Endothelial cell (in vitro differentiated cells): ENCODE measurements at regions not wholly inside any gene's neighbourhood (a gene's known extent, or its start where the extent isn't known, plus 50 kb on each side); places are given as distances from the start of the nearest gene placed in this dataset.

Source experiments
- DNase-seq: peaks from one replicate; pipeline ENCODE4 v3.0.0; 2021; ENCODE audit warnings: low spot score
- H3K27ac Mint-ChIP-seq: one replicate; pipeline ENCODE4 v1.8.0; 2021; ENCODE audit warnings: mixed read lengths, inconsistent platforms; ENCODE audit not compliant: unreplicated experiment
- H3K27me3 Mint-ChIP-seq: one replicate; pipeline ENCODE4 v1.8.0; 2021; ENCODE audit warnings: mild to moderate bottlenecking, moderate library complexity, mixed read lengths, inconsistent platforms; ENCODE audit not compliant: unreplicated experiment
- H3K36me3 Mint-ChIP-seq: one replicate; pipeline ENCODE4 v1.8.0; 2021; ENCODE audit warnings: mild to moderate bottlenecking, low read depth, mixed read lengths, inconsistent platforms; ENCODE audit not compliant: unreplicated experiment
- H3K4me1 Mint-ChIP-seq: one replicate; pipeline ENCODE4 v1.8.0; 2021; ENCODE audit warnings: mild to moderate bottlenecking, mixed read lengths, inconsistent platforms; ENCODE audit not compliant: unreplicated experiment
- H3K4me3 Mint-ChIP-seq: one replicate; pipeline ENCODE4 v1.8.0; 2021; ENCODE audit warnings: mild to moderate bottlenecking, mixed read lengths, inconsistent platforms; ENCODE audit not compliant: unreplicated experiment
- H3K9me3 Mint-ChIP-seq: one replicate; pipeline ENCODE4 v1.8.0; 2021; ENCODE audit warnings: mixed read lengths, inconsistent platforms; ENCODE audit not compliant: unreplicated experiment
- TF ChIP-seq, protein P1 (sequence below): fragments of 200-600 bp; sonication (generic); IDR thresholded peaks from one replicate; pipeline ENCODE4 v1.5.0; 2021; ENCODE audit warnings: antibody characterized with exemption; ENCODE audit not compliant: unreplicated experiment

- Mint-ChIP-seq H3K27ac (no peak overlapping the region), H3K27me3 (no peaks in the 10 kb centered on the region), H3K4me1 (peaks cover 2% of the 10 kb centered on the region), H3K36me3 (no peaks in the 10 kb centered on the region), H3K9me3 (peaks cover 8% of the 10 kb centered on the region), H3K4me3 (no peak overlapping the region)
- TF ChIP-seq, protein P1, sequence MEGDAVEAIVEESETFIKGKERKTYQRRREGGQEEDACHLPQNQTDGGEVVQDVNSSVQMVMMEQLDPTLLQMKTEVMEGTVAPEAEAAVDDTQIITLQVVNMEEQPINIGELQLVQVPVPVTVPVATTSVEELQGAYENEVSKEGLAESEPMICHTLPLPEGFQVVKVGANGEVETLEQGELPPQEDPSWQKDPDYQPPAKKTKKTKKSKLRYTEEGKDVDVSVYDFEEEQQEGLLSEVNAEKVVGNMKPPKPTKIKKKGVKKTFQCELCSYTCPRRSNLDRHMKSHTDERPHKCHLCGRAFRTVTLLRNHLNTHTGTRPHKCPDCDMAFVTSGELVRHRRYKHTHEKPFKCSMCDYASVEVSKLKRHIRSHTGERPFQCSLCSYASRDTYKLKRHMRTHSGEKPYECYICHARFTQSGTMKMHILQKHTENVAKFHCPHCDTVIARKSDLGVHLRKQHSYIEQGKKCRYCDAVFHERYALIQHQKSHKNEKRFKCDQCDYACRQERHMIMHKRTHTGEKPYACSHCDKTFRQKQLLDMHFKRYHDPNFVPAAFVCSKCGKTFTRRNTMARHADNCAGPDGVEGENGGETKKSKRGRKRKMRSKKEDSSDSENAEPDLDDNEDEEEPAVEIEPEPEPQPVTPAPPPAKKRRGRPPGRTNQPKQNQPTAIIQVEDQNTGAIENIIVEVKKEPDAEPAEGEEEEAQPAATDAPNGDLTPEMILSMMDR = no peak
- no peak for DNase-seq
These were observed 279.3 kb upstream of the KLF12 start for GRCh38 chr13:74413482-74413881.

DNA sequence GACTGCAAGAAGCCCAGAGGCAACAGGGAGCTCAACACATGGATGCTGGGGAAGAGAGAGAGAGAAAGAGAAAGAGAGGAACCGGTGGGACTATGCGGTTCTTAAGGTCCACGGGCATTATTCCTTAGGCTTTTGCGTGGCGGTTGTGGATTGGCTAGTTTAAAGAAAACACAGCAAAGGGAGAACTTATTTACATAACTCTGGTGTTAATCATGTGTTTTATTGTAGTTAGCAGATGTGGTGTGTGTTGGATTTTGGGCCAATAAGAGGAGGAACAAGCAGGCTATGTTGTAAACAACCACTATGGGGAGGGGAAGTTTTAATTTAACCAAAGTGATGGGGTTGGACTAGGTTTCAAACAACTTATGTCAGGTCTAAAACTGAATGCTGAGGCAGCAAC lies 275.3 kb upstream of the KLF12 start:
- Mint-ChIP-seq H3K4me3 (no peak overlapping the region), H3K36me3 (no peaks in the 10 kb centered on the region), H3K27me3 (no peaks in the 10 kb centered on the region), H3K27ac (no peak overlapping the region), H3K9me3 (no peaks in the 10 kb centered on the region), H3K4me1 (no peaks in the 10 kb centered on the region)
- DNase-seq = no peak
- TF ChIP-seq, protein P1 = no peak

- DNase-seq = no peak
- Mint-ChIP-seq H3K4me1 (no peaks in the 10 kb centered on the region), H3K27me3 (no peaks in the 10 kb centered on the region), H3K9me3 (no peaks in the 10 kb centered on the region), H3K4me3 (no peak overlapping the region), H3K27ac (no peak overlapping the region), H3K36me3 (no peaks in the 10 kb centered on the region)
- TF ChIP-seq, protein P1 = no peak
These were observed 272.2 kb upstream of the KLF12 start for GRCh38 chr13:74406420-74406819.

GRCh38 chr13:74398599-74398998 lies 264.4 kb upstream of the KLF12 start:
- Mint-ChIP-seq H3K27me3 (no peaks in the 10 kb centered on the region), H3K36me3 (no peaks in the 10 kb centered on the region), H3K27ac (no peak overlapping the region), H3K4me1 (no peaks in the 10 kb centered on the region), H3K9me3 (no peaks in the 10 kb centered on the region), H3K4me3 (no peak overlapping the region)
- no peak for DNase-seq
- TF ChIP-seq, protein P1 = no peak

DNA sequence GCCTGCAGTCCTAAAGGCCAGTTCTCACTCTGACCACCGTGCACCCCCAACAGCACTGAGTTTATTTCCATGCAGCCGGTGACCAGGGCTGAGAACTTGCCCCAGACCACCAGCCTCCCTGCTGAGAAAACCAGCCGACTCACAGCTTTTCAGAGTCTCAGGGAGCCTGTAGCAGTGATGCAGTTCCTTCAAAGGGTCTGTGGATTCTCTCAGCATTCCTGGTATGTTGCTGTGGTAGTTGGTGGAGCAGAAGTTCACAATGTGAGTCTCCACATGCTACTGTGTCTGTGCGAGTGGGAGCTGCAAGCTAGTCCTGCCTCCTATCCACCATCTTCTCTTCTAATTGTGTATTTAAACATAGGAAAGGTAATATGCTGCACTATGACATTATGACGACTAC lies 254.9 kb upstream of the KLF12 start:
- Mint-ChIP-seq H3K36me3 (no peaks in the 10 kb centered on the region), H3K4me1 (no peaks in the 10 kb centered on the region), H3K27ac (no peak overlapping the region), H3K27me3 (no peaks in the 10 kb centered on the region), H3K9me3 (no peaks in the 10 kb centered on the region), H3K4me3 (no peak overlapping the region)
- TF ChIP-seq, protein P1 = no peak
- DNase-seq = no peak
